Lung (tissue), 11 donors: ENCODE measurements at regions not wholly inside any gene's neighbourhood (a gene's known extent, or its start where the extent isn't known, plus 50 kb on each side); places are given as distances from the start of the nearest gene placed in this dataset.

Experiments
- ATAC-seq: fragments of 200-7000 bp; cut with Tn5 transposase; one replicate; pipeline ENCODE4 v1.9.1; 2020; ENCODE audit warnings: moderate number of reproducible peaks; ENCODE audit not compliant: insufficient read depth, low FRiP score
- DNase-seq, 3 donors: peaks; one replicate each; pipeline ENCODE4 v3.0.0-alpha.2; 2013 to 2017
- H3K27ac ChIP-seq, 2 donors: one replicate each; pipeline ENCODE4 v1.5.1; 2013; ENCODE audit warnings: mild to moderate bottlenecking in 2 of 2, moderate library complexity in 2 of 2, control low read depth in 1 of 2, inconsistent platforms in 1 of 2, low read depth in 1 of 2, low read length in 1 of 2
- H3K27me3 ChIP-seq, 3 donors: one replicate each; pipeline ENCODE4 v1.5.1; 2013; ENCODE audit warnings: low read length in 2 of 3; ENCODE audit not compliant: control insufficient read depth in 3 of 3, insufficient read depth in 3 of 3
- H3K36me3 ChIP-seq, 4 donors: one replicate each; pipeline ENCODE4 v1.5.1; 2013; ENCODE audit warnings: low read length in 4 of 4, mild to moderate bottlenecking in 1 of 4, moderate library complexity in 1 of 4; ENCODE audit not compliant: control insufficient read depth in 4 of 4, insufficient read depth in 4 of 4
- H3K4me1 ChIP-seq, 5 donors: one replicate each; pipeline ENCODE4 v1.5.1; 2013; ENCODE audit warnings: low read length in 5 of 5, mild to moderate bottlenecking in 2 of 5, moderate library complexity in 1 of 5; ENCODE audit not compliant: control insufficient read depth in 5 of 5, insufficient read depth in 5 of 5
- H3K4me3 ChIP-seq: one replicate; pipeline ENCODE4 v1.5.1; 2013; ENCODE audit warnings: mild to moderate bottlenecking, control low read depth, moderate library complexity
- H3K9ac ChIP-seq, 2 donors: one replicate each; pipeline ENCODE4 v1.5.1; 2013; ENCODE audit warnings: low read length in 2 of 2, control low read depth in 1 of 2; ENCODE audit not compliant: insufficient read depth in 1 of 2
- H3K9me3 ChIP-seq, 4 donors: one replicate each; pipeline ENCODE4 v1.5.1; 2013; ENCODE audit warnings: low read length in 3 of 4, mild to moderate bottlenecking in 1 of 4, moderate library complexity in 1 of 4; ENCODE audit not compliant: control insufficient read depth in 4 of 4, insufficient read depth in 3 of 4
- WGBS, 2 donors: extraction: QIAGEN DNeasy Blood & Tissue Kit; methylation state at CpG; one replicate each; pipeline ENCODE4 v1.1.7; 2013; 5-methylcytosine and 5-hydroxymethylcytosine counted together
- TF ChIP-seq, protein P1 (sequence below): IDR thresholded peaks from 2 replicates; pipeline ENCODE4 v1.5.1; 2012; ENCODE audit warnings: mild to moderate bottlenecking; ENCODE audit errors: control extremely low read depth, extremely low read depth
- donor health status: control.
- donor health status: control.
- donor health status: Bipolar disorder and iron deficiency.
- donor health status: healthy.
- donor health status: DM: yes; HTN: yes; CAD: no.

GRCh38 chr1:239040523-239040922 is 345.8 kb upstream of the CHRM3 start:
- TF ChIP-seq, protein P1, sequence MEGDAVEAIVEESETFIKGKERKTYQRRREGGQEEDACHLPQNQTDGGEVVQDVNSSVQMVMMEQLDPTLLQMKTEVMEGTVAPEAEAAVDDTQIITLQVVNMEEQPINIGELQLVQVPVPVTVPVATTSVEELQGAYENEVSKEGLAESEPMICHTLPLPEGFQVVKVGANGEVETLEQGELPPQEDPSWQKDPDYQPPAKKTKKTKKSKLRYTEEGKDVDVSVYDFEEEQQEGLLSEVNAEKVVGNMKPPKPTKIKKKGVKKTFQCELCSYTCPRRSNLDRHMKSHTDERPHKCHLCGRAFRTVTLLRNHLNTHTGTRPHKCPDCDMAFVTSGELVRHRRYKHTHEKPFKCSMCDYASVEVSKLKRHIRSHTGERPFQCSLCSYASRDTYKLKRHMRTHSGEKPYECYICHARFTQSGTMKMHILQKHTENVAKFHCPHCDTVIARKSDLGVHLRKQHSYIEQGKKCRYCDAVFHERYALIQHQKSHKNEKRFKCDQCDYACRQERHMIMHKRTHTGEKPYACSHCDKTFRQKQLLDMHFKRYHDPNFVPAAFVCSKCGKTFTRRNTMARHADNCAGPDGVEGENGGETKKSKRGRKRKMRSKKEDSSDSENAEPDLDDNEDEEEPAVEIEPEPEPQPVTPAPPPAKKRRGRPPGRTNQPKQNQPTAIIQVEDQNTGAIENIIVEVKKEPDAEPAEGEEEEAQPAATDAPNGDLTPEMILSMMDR: no peak
- Histone ChIP-seq H3K27ac (no peak overlapping the region), H3K27me3 (peaks cover 0 to 2% (median 0%) of the 10 kb centered on the region in 3 donors), H3K4me1 (no peaks in the 10 kb centered on the region), H3K36me3 (no peaks in the 10 kb centered on the region), H3K4me3 (no peak overlapping the region), H3K9ac (no peak overlapping the region), H3K9me3 (no peaks in the 10 kb centered on the region)
- DNase-seq (no peak), ATAC-seq (no peak)
- WGBS, 2 donors: 87 to 90% methylated on average over 2 of the region's 2 CpGs

- H3K27ac ChIP-seq: no peak overlapping the region
Observed at GRCh38 chr1:239031310-239031709, 355.1 kb upstream of the CHRM3 start.

GRCh38 chr1:239025997-239026694 is 360.2 kb upstream of the CHRM3 start:
- DNase-seq (no peak), ATAC-seq (no peak)
- TF ChIP-seq, protein P1: no peak
- H3K27ac ChIP-seq: no peak overlapping the region
- H3K4me3 ChIP-seq: no peak overlapping the region
- H3K36me3 ChIP-seq: no peaks in the 10 kb centered on the region
- H3K9ac ChIP-seq: no peak overlapping the region
- 86 to 91% methylated on average over 7 of the region's 7 CpGs for WGBS, 2 donors
- H3K4me1 ChIP-seq: no peaks in the 10 kb centered on the region
- no peaks in the 10 kb centered on the region for H3K27me3 ChIP-seq
- H3K9me3 ChIP-seq: no peaks in the 10 kb centered on the region

More at GRCh38 chr1:239031310-239031709, 355.1 kb upstream of the CHRM3 start:
- 85 to 87% methylated on average over 5 of the region's 5 CpGs for WGBS, 2 donors
- Histone ChIP-seq H3K9me3 (peaks cover 0 to 4% (median 1%) of the 10 kb centered on the region in 4 donors), H3K4me1 (no peaks in the 10 kb centered on the region), H3K4me3 (no peak overlapping the region), H3K9ac (no peak overlapping the region), H3K27me3 (no peaks in the 10 kb centered on the region), H3K36me3 (no peaks in the 10 kb centered on the region)
- no peak for ATAC-seq
- TF ChIP-seq, protein P1: no peak
- no peak for DNase-seq

DNA sequence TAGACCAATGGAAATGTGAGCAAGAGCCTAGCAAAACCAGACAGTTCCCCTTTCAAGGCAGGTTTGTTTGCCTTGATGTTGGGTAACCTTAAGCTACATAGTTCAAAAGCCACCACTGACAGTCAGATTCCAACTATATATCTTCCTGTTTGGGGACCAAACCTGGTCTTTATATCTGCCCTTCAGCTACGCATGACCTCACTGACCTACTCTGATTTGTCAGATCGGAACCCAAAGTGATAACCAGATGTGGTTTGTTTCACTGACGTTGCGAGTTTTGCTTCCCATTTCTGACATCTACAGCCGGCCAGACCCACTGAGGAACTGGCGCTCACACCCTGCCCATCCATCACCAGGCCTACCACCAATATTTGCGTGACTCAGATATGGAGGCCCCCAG is 361.1 kb upstream of the CHRM3 start:
- no peak for ATAC-seq
- 68 to 78% methylated on average over 7 of the region's 7 CpGs for WGBS, 2 donors
- TF ChIP-seq, protein P1: no peak

More for the DNA sequence above, 361.1 kb upstream of the CHRM3 start:
- Histone ChIP-seq H3K36me3 (no peaks in the 10 kb centered on the region), H3K4me3 (no peak overlapping the region), H3K27ac (no peak overlapping the region), H3K9ac (no peak overlapping the region), H3K4me1 (no peaks in the 10 kb centered on the region), H3K9me3 (no peaks in the 10 kb centered on the region), H3K27me3 (no peaks in the 10 kb centered on the region)
- DNase-seq: no peak
